GM23338 (cell line): ENCODE measurements at regions not wholly inside any gene's neighbourhood (a gene's known extent, or its start where the extent isn't known, plus 50 kb on each side); places are given as distances from the start of the nearest gene placed in this dataset.

ENCODE experiments used
- ATAC-seq: fragments of 200-7000 bp; cut with Tn5 transposase; 3 replicates; pipeline ENCODE4 v1.9.1; 2020
- DNase-seq: peaks from one replicate; pipeline ENCODE4 v3.0.0-alpha.2; 2015; ENCODE audit warnings: low spot score
- H2AFZ ChIP-seq: fragments of 200-600 bp; sonication (generic); 2 replicates; pipeline ENCODE4 v1.8.0; 2016; ENCODE audit warnings: antibody characterized with exemption, mild to moderate bottlenecking, moderate library complexity
- H3F3A ChIP-seq: fragments of 200-600 bp; sonication (generic); replicated peaks from 2 replicates; pipeline ENCODE4 v1.8.0; 2017; ENCODE audit warnings: antibody characterized with exemption, mixed run types, low read depth
- H3K27ac ChIP-seq: fragments of 200-600 bp; sonication (generic); 2 replicates; pipeline ENCODE4 v1.6.1; 2016; ENCODE audit warnings: low read depth
- H3K27me3 ChIP-seq: fragments of 200-600 bp; sonication (generic); 2 replicates; pipeline ENCODE4 v1.8.0; 2016; ENCODE audit warnings: mild to moderate bottlenecking, mixed run types, moderate library complexity; ENCODE audit not compliant: insufficient read depth
- H3K36me3 ChIP-seq: fragments of 200-600 bp; sonication (generic); 2 replicates; pipeline ENCODE4 v1.8.0; 2016; ENCODE audit warnings: mild to moderate bottlenecking; ENCODE audit not compliant: insufficient read depth
- H3K4me1 ChIP-seq: fragments of 200-600 bp; sonication (generic); 2 replicates; pipeline ENCODE4 v1.8.0; 2016; ENCODE audit warnings: mild to moderate bottlenecking, moderate library complexity; ENCODE audit not compliant: insufficient read depth
- H3K4me2 ChIP-seq: fragments of 200-600 bp; sonication (generic); 2 replicates; pipeline ENCODE4 v1.7.1; 2017; ENCODE audit warnings: mixed run types
- H3K4me3 ChIP-seq: fragments of 200-600 bp; sonication (generic); 2 replicates; pipeline ENCODE4 v1.6.1; 2016; ENCODE audit warnings: mixed run types
- H3K79me2 ChIP-seq: fragments of 200-600 bp; sonication (generic); replicated peaks from 2 replicates; pipeline ENCODE4 v1.8.0; 2017; ENCODE audit warnings: mild to moderate bottlenecking; ENCODE audit not compliant: insufficient read depth
- H3K9me2 ChIP-seq: fragments of 200-600 bp; sonication (generic); 2 replicates; pipeline ENCODE4 v1.8.0; 2017; ENCODE audit not compliant: insufficient read depth
- H4K20me1 ChIP-seq: fragments of 200-600 bp; sonication (generic); replicated peaks from 2 replicates; pipeline ENCODE4 v1.8.0; 2017; ENCODE audit warnings: mild to moderate bottlenecking; ENCODE audit not compliant: insufficient read depth
- H3K27ac Mint-ChIP-seq: 2 replicates; pipeline ENCODE4 v1.8.0; 2020; ENCODE audit warnings: inconsistent platforms, mild to moderate bottlenecking, moderate library complexity, mixed read lengths
- H3K27me3 Mint-ChIP-seq: 3 replicates; pipeline ENCODE4 v1.8.0; 2022; ENCODE audit warnings: low read depth, mild to moderate bottlenecking, moderate library complexity, mixed read lengths, inconsistent platforms; ENCODE audit not compliant: insufficient read depth, poor library complexity
- H3K36me3 Mint-ChIP-seq: 3 replicates; pipeline ENCODE4 v1.8.0; 2021; ENCODE audit warnings: low read depth, mild to moderate bottlenecking, inconsistent platforms, moderate library complexity, mixed read lengths
- H3K4me1 Mint-ChIP-seq: 3 replicates; pipeline ENCODE4 v1.8.0; 2020; ENCODE audit warnings: mild to moderate bottlenecking, inconsistent platforms, mixed read lengths
- H3K4me3 Mint-ChIP-seq: 3 replicates; pipeline ENCODE4 v1.8.0; 2021; ENCODE audit warnings: moderate library complexity, mild to moderate bottlenecking, inconsistent platforms, mixed read lengths
- H3K9me3 Mint-ChIP-seq: 3 replicates; pipeline ENCODE4 v1.8.0; 2020; ENCODE audit warnings: moderate library complexity, mild to moderate bottlenecking, inconsistent platforms, mixed read lengths
- CREB1 ChIP-seq: fragments of 250-450 bp; sonication (Bioruptor Pico); IDR thresholded peaks from 2 replicates; pipeline ENCODE4 v1.5.0; 2020; ENCODE audit warnings: low read depth, mild to moderate bottlenecking, moderate library complexity
- ETS1 ChIP-seq: IDR thresholded peaks from 2 replicates; pipeline ENCODE4 v1.6.1; 2016; ENCODE audit warnings: antibody characterized with exemption
- EZH2 ChIP-seq: fragments of 200-600 bp; sonication (generic); IDR thresholded peaks from one replicate; pipeline ENCODE4 v1.8.0; 2017; ENCODE audit warnings: antibody characterized with exemption, mild to moderate bottlenecking, low read depth; ENCODE audit not compliant: unreplicated experiment
- EZH2phosphoT487 ChIP-seq: fragments of 200-600 bp; sonication (generic); IDR thresholded peaks from one replicate; pipeline ENCODE4 v1.8.1; 2018; ENCODE audit warnings: antibody characterized with exemption; ENCODE audit not compliant: unreplicated experiment
- JUNB ChIP-seq: IDR thresholded peaks from one replicate; pipeline ENCODE4 v1.6.1; 2016; ENCODE audit warnings: antibody characterized with exemption; ENCODE audit not compliant: unreplicated experiment
- NANOG ChIP-seq: IDR thresholded peaks from 2 replicates; pipeline ENCODE4 v1.6.1; 2016; ENCODE audit warnings: antibody characterized with exemption, borderline replicate concordance
- POLR2AphosphoS5 ChIP-seq: IDR thresholded peaks from 2 replicates; pipeline ENCODE4 v1.6.1; 2016; ENCODE audit warnings: antibody characterized with exemption, low read depth
- STAT1 ChIP-seq: IDR thresholded peaks from one replicate; pipeline ENCODE4 v1.6.1; 2016; ENCODE audit warnings: antibody characterized with exemption; ENCODE audit not compliant: unreplicated experiment
- ZNF114 ChIP-seq: fragments of 250-450 bp; sonication (Bioruptor Pico); IDR thresholded peaks from 2 replicates; pipeline ENCODE4 v1.5.0; 2020; ENCODE audit warnings: mild to moderate bottlenecking, moderate library complexity
- ZNF331 ChIP-seq: fragments of 250-450 bp; sonication (Bioruptor Pico); IDR thresholded peaks from 2 replicates; pipeline ENCODE4 v1.5.0; 2020; ENCODE audit warnings: low read depth, mild to moderate bottlenecking, moderate library complexity
- TF ChIP-seq, protein P1 (sequence below): IDR thresholded peaks from one replicate; pipeline ENCODE4 v1.6.1; 2018; ENCODE audit warnings: antibody characterized with exemption; ENCODE audit not compliant: unreplicated experiment
- TF ChIP-seq, protein P2 (sequence below): fragments of 250-450 bp; sonication (Bioruptor Pico); IDR thresholded peaks from 2 replicates; pipeline ENCODE4 v1.5.0; 2020; ENCODE audit warnings: mild to moderate bottlenecking, moderate library complexity

DNA sequence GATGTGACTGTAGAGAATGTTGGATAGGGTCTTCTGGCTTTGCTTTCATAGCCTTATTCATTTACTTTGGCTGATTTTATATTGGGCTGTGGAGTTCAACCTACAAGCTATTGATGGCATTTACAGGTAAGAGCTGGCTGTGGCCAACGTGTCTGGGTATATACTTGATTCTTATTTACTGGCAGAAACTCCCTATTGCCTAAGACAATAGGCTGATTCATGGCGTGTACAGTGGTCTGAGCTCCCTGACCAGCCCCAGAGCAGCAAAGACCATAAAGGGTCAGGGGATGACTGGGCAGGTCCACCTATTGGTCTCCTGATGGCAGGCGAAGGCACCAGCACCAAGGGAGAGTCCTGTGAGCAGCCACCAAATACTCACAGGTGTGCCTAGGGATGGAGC is 190.2 kb upstream of the DMRTA1 start:
- Histone ChIP-seq H3K4me2 (no peak overlapping the region), H3K36me3 (no peaks in the 10 kb centered on the region; the same call in 1 of the 2 replicates), H3F3A (no peaks in the 10 kb centered on the region), H3K79me2 (no peaks in the 10 kb centered on the region), H3K4me1 (no peaks in the 10 kb centered on the region), H3K4me3 (no peak overlapping the region), H3K27ac (no peak overlapping the region), H2AFZ (no peak overlapping the region), H3K9me2 (no peaks in the 10 kb centered on the region), H4K20me1 (no peaks in the 10 kb centered on the region), H3K27me3 (no peaks in the 10 kb centered on the region)
- Mint-ChIP-seq H3K4me1 (no peaks in the 10 kb centered on the region), H3K27me3 (peaks cover 1% of the 10 kb centered on the region), H3K9me3 (peaks cover 25% of the 10 kb centered on the region), H3K4me3 (no peak overlapping the region), H3K27ac (no peak overlapping the region), H3K36me3 (peaks cover 6% of the 10 kb centered on the region; the same call in 2 of the 3 replicates)
- TF ChIP-seq NANOG: no peak
- TF ChIP-seq EZH2: no peak
- TF ChIP-seq, protein P1, sequence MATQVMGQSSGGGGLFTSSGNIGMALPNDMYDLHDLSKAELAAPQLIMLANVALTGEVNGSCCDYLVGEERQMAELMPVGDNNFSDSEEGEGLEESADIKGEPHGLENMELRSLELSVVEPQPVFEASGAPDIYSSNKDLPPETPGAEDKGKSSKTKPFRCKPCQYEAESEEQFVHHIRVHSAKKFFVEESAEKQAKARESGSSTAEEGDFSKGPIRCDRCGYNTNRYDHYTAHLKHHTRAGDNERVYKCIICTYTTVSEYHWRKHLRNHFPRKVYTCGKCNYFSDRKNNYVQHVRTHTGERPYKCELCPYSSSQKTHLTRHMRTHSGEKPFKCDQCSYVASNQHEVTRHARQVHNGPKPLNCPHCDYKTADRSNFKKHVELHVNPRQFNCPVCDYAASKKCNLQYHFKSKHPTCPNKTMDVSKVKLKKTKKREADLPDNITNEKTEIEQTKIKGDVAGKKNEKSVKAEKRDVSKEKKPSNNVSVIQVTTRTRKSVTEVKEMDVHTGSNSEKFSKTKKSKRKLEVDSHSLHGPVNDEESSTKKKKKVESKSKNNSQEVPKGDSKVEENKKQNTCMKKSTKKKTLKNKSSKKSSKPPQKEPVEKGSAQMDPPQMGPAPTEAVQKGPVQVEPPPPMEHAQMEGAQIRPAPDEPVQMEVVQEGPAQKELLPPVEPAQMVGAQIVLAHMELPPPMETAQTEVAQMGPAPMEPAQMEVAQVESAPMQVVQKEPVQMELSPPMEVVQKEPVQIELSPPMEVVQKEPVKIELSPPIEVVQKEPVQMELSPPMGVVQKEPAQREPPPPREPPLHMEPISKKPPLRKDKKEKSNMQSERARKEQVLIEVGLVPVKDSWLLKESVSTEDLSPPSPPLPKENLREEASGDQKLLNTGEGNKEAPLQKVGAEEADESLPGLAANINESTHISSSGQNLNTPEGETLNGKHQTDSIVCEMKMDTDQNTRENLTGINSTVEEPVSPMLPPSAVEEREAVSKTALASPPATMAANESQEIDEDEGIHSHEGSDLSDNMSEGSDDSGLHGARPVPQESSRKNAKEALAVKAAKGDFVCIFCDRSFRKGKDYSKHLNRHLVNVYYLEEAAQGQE: no peak
- no peak for TF ChIP-seq ZNF331
- TF ChIP-seq POLR2AphosphoS5: no peak
- TF ChIP-seq STAT1: no peak
- TF ChIP-seq EZH2phosphoT487: no peak
- TF ChIP-seq ZNF114 (CRISPR knock-in tag): no peak
- TF ChIP-seq ETS1: no peak
- no peak for TF ChIP-seq CREB1
- TF ChIP-seq, protein P2, sequence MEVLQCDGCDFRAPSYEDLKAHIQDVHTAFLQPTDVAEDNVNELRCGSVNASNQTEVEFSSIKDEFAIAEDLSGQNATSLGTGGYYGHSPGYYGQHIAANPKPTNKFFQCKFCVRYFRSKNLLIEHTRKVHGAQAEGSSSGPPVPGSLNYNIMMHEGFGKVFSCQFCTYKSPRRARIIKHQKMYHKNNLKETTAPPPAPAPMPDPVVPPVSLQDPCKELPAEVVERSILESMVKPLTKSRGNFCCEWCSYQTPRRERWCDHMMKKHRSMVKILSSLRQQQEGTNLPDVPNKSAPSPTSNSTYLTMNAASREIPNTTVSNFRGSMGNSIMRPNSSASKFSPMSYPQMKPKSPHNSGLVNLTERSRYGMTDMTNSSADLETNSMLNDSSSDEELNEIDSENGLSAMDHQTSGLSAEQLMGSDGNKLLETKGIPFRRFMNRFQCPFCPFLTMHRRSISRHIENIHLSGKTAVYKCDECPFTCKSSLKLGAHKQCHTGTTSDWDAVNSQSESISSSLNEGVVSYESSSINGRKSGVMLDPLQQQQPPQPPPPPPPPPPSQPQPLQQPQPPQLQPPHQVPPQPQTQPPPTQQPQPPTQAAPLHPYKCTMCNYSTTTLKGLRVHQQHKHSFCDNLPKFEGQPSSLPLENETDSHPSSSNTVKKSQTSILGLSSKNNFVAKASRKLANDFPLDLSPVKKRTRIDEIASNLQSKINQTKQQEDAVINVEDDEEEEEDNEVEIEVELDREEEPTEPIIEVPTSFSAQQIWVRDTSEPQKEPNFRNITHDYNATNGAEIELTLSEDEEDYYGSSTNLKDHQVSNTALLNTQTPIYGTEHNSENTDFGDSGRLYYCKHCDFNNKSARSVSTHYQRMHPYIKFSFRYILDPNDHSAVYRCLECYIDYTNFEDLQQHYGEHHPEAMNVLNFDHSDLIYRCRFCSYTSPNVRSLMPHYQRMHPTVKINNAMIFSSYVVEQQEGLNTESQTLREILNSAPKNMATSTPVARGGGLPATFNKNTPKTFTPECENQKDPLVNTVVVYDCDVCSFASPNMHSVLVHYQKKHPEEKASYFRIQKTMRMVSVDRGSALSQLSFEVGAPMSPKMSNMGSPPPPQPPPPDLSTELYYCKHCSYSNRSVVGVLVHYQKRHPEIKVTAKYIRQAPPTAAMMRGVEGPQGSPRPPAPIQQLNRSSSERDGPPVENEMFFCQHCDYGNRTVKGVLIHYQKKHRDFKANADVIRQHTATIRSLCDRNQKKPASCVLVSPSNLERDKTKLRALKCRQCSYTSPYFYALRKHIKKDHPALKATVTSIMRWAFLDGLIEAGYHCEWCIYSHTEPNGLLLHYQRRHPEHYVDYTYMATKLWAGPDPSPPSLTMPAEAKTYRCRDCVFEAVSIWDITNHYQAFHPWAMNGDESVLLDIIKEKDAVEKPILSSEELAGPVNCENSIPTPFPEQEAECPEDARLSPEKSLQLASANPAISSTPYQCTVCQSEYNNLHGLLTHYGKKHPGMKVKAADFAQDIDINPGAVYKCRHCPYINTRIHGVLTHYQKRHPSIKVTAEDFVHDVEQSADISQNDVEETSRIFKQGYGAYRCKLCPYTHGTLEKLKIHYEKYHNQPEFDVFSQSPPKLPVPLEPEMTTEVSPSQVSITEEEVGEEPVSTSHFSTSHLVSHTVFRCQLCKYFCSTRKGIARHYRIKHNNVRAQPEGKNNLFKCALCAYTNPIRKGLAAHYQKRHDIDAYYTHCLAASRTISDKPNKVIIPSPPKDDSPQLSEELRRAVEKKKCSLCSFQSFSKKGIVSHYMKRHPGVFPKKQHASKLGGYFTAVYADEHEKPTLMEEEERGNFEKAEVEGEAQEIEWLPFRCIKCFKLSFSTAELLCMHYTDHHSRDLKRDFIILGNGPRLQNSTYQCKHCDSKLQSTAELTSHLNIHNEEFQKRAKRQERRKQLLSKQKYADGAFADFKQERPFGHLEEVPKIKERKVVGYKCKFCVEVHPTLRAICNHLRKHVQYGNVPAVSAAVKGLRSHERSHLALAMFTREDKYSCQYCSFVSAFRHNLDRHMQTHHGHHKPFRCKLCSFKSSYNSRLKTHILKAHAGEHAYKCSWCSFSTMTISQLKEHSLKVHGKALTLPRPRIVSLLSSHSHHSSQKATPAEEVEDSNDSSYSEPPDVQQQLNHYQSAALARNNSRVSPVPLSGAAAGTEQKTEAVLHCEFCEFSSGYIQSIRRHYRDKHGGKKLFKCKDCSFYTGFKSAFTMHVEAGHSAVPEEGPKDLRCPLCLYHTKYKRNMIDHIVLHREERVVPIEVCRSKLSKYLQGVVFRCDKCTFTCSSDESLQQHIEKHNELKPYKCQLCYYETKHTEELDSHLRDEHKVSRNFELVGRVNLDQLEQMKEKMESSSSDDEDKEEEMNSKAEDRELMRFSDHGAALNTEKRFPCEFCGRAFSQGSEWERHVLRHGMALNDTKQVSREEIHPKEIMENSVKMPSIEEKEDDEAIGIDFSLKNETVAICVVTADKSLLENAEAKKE: no peak
- TF ChIP-seq JUNB: no peak
- DNase-seq (no peak), ATAC-seq (no peak)
